ENCODE measurements at regions not wholly inside any gene's neighbourhood (a gene's known extent, or its start where the extent isn't known, plus 50 kb on each side); places are given as distances from the start of the nearest gene placed in this dataset.
"Not testable (repeated sequence)": the region's sequence is repeated elsewhere in the genome, so short reads cannot be mapped to it uniquely, and the experiment has no call there.

DNA sequence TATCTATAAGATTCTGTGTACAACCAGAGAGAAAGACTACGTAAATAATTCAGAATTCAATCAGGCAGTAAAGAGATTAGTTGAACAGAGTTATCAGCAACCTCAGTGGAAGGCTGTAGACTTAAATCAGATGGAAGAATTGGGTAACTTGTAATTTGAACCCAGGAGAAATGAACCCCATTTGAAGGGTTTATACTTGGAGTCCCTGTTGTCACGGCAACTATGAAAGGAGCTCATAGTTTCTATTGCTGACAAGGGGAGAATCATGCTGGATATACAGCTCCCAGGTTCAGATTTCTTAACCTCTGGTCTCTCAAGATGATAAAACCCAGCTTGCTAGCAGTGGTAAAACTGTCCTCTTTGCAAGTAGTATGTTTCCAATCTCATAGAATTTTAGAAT is 54.4 kb upstream of the BMP4 start:
- no peak for DNase-seq

DNA sequence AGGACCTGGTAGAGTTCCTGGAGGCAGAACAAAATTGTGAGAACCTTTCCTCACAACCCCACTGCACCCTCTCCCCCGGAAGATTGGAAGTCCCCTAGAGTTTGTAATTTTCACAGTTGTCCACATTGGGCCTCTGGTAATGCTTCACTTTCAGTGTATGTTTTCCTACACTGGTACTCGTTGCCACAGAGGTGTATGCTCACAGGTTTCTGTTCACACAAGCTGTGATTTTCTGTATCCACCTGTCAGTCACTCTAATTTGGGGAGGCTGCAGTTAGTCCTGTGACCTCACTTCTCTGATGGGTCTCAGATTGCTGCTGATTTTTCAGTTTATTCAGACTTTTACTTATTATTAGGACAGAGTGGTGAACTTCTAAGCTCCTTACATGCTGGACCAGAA is 66.4 kb upstream of the BMP4 start:
- no peak for DNase-seq

DNA sequence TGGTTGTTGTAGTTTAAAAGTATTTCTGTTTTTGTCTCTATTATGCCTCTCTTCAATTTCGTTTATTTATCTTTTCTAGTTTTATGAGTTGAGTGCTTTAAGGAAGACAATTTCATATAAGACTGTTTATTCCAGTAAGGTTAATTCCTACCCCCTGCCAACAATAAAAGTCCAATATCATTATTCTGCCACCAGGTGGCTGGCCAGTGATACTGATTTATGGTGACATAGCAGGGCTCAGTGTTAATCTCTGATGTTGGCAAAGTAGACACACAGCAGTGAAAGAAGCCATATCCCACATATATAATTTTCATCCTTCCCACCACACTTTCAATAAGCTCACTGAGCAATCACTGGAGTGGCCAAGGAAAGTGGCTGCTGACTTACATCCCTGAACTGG is 69.0 kb upstream of the BMP4 start:
- DNase-seq: no peak

DNA sequence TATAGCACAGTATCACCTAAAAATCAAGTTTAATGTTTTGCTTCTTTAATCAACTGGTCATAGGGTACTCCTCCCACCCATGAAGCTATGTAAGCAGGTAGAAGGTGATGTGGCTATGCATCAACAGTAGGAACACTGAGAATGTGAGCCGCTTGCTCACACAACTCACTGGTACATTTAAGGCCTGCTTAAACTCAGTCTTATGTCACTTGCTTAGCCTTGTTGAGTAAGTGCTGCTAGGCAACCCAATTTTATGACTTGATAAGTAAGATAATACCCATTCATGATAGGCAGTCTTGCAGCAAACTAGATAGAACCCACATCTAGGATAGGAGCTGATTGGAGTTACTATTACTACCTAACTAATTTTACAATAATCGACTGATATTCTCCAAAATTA is 70.0 kb upstream of the BMP4 start:
- DNase-seq: no peak

DNA sequence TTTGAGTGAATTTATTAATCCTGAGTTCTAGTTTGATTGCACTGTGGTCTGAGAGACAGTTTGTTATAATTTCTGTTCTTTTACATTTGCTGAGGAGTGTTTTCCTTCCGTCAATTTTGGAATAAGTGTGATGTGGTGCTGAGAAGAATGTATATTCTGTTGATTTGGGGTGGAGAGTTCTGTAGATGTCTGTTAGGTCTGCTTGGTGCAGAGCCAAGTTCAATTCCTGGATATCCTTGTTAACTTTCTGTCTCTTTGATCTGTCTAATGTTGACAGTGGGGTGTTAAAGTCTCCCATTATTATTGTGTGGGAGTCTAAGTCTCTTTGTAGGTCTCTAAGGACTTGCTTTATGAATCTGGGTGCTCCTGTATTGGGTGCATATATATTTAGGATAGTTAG is 74.4 kb upstream of the BMP4 start:
- DNase-seq: not testable (repeated sequence)

DNA sequence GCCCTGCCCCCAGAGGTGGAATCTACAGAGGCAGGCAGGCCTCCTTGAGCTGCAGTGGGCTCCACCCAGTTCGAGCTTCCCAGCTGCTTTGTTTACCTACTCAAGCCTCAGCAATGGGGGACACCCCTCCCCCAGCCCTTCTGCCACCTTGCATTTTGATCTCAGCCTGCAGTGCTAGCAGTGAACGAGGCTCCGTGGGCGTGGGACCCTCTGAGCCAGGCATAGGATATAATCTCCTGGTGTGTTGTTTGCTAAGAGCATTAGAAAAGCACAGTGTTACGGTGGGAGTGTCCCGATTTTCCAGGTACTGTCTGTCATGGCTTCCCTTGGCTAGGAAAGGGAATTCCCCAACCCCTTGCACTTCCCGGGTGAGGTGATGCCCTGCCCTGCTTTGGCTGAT is 76.7 kb upstream of the BMP4 start:
- not testable (repeated sequence) for DNase-seq

DNA sequence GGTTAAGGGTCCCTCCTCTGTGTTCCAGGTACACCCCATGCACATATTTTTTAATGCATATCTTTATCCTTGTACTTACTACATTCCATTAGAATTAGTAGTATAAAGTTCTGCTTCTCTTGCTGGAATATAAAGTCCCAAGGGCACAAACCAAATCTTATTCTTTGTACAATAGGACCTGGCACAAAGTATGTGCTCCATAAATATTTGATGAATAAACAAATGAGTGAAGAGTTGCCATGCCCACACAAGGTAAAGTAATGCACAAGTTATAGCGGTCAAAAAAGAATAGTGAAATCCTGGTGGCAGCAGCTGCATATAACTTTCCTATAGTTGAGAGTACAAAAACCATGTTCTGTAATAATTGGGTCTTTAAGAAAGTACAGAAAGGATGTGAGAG is 82.1 kb upstream of the BMP4 start:
- DNase-seq: no peak

DNA sequence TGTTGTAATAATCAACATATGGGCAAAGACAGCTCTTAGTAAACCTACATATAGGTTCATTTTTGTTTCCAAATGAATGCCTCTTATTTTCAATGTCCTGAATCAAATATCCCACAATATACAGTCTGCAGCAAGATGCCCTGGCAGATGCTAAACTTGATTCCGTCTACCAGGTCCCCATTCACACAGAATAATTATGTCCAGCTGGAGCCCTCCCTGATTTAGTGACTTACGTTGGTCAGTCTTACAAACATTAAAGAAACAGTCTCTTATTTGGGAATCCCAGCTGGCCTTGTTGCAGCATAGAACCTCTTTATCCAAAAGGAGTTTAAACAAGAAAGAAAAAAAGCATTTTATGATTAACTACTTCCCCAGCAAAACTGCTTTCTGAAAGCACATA is 82.7 kb upstream of the BMP4 start:
- no peak for DNase-seq

DNA sequence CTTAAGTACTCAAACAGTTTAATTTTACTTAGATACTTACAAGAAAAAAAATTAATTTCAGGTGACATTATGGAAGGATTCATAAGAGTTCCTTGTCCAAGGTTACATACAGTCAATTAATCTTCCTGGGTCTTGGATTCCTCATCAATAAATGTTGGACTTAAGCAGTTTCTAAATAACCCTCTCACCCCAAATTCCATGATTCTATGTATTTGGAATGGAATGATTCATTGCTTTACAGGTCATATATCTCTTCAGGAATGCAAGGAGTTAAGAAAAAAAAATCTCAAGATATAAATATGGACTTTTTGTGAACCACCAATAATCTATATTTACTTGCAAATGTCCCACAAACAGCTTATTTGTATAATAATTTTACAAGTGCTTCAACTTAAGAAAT is 84.2 kb upstream of the BMP4 start:
- no peak for DNase-seq

DNA sequence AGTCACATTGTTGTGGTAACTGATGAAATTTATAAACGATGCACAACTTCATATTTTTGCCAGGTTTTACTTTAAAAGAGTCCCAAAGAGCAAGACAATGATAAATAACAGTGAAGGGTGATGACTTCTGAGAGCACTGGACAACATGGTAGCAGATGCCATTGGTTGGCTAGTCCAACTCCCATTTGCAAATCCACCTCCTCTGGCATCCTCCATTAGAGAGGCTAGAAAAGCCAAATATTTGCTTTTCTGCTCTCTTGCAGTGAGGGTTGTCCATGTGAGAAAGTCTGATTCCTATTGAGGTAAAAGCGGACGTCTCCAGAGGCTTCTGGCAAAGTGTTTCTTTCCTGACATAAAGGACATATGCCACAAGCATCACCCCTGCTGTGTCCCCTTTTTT is 89.6 kb upstream of the BMP4 start:
- no peak for DNase-seq

DNA sequence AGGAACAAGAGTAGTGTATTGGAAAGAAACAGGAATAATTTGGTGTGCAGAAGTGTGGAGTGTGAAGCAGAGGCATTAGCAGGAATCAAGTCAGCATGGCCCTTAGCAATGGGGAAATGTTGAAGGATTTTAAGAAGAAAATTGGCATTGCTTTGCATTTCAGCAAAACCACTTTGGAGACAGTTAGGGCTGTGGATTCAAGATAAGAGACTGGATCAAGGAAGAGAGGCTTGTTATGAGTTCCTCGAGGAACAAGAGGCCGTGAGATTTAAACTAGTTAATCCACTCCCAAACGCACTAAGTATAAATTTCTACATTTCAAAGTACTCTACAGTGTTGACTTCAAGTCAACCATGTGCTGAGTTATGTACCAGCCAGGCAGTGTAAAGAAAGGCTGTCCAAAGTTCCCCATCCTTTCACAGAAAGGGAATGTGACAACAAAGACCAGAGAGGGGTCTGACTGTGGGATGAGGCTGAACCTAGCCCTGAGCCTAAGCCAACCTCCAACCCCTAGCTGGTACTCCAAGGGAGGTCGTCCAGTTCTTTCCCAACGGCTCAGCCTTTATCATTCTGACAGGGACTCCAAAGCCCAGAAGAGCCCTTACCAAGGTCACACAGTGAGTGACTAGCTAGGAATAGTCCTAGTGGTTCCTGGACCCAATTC is 91.2 kb upstream of the BMP4 start:
- DNase-seq: no peak

DNA sequence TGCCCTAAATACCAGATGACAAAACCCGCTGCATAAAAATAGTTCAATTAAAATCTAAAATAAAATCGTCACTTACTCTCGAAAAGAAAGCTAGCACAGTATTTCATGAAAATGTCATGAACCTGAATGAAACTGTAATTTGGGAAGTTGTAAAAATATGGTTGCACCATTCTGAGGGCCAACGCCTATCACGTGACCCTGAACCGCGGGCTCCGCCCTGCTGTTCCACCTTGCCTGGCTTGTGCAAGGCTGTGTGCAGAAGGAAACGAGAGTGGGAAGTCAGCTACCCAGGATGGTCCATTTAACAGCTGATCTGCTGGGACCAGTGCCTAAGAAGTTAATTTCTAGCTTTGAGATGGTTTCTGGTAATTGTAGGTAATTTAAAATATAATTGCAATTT is 91.7 kb upstream of the BMP4 start:
- no peak for DNase-seq

DNA sequence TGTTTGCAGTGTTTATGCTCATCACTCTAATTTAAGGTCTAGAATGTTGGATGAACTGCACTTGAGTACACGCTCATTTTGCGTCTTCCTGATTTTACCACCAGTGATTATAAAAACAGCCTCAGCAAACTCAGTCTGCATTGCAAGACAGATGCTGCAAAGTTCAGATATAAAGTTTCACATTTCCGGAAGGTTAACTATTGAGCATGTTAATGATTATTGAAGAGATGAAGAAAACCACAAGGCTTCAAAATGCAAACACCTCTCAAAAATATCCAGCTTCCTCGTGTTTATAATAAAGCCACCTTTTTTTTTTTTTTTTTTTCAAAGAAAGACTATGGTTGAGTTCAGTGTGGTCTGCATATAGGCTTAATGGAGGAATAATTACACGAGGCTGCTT is 92.1 kb upstream of the BMP4 start:
- DNase-seq: no peak

DNA sequence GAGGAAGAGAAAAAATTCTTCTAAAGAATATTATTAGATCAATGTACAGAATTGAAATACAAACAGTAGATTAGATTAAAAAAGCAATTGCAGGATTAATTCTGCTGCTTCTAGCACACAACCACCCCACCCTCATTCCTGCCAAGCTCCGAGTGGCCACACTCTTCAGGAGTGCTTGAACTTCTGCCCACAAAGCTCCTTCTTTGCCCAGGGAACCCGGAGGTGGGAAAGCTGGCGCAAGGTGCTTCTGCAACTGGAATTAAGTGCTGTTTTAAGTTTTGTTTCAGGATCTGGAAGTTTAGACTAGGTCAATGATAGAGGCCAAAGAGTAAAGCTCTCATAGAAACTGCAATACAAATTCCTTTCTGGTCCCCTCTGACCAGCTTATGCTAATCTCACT is 94.1 kb upstream of the BMP4 start:
- DNase-seq: no peak

DNA sequence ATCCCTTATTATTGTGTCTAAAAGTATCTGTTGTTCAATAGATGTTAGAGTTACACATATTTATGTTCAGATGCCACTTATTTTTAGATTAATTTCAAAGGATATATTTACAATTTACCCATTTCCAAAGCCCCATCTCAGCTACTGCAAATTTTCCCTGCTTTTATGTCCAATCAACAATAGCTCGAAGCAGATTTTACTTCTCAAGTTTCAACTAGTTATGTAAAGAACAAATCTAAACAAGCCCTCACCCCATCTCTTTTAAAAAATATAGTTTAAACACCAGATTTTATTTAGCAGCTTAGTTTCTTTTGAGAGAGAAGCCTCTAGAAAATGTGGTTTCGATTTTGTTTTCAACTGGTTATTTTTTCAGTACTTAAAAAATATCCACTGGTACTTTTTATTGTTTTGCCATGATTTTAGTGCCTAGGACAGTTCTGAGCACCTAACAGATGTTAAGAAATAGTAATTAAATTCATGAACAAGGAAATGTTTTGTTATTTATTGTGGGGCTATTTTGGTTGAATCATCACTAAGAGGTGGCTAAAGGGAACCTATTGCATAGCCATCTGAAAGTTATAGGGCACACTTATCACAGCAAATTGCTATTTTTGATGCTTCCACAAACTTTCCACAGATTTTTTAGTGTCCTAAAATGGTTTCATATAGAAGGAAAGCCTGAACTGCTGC is 96.2 kb upstream of the BMP4 start:
- no peak for DNase-seq

DNA sequence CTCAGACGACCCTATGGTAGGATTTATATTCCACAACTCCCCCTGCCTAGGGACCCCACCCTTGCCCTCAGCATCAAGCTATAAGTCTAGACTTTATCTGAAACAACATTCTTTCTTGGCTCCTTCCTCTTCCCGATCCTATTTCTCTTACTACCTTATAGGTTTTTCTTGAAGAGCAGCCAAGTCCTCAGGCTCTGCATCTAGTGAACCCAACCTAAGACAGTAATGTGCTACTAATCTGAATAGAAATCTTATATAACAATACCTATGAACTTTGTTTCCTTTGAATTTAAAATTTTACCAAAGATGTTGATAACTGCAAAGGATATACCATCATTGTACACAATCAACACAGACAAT is 96.7 kb upstream of the BMP4 start:
- DNase-seq: no peak

DNA sequence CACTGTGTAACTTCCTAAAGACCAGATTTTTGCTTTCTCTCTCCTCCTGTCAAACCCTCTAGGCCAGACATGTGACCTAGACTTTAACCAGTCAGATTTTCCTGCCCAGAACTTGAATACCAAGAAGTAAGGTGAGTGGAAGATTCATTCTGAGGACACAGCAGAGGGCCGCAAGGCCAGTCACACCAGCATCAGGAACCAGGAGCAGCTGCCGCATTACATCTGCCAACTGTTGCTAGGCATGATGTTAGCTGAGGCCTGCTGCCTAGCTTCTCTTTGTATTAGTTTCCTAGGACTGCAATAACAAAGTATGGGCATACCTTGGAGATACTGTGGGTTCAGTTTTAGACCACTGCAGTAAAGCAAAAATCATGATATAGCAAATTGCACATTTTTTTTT is 101.9 kb upstream of the BMP4 start:
- no peak for DNase-seq

DNA sequence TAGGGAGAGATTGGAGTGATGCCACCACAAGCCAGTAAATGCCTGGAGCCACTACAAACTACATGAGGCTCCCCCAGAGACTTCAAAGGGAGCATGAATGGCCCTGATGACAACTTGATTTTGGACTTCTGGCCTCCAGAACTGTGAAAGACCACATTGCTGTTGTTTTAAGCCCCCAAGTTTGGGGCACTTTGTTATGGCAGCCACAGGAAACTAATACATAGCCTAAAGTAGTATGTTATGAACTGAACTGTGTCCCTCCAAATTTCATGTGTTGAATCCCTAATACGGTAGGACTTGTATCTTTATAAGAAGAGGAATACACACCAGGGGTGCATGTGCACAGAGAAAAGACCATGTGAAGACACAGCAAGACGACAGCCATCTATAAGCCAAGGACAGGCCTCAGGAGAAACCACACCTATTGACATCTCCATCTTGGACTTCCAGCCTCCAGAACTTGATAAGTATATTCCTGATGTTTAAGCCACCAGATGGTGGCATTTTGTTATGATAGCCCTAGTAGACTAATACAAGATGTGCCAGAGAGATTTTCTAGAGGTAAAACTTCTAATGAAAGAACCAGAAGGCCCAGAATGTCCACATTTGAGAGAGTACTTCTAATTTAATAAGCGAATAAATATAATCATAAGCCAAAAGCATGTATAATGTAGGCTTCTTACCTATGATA is 127.1 kb upstream of the BMP4 start:
- no peak for DNase-seq

DNA sequence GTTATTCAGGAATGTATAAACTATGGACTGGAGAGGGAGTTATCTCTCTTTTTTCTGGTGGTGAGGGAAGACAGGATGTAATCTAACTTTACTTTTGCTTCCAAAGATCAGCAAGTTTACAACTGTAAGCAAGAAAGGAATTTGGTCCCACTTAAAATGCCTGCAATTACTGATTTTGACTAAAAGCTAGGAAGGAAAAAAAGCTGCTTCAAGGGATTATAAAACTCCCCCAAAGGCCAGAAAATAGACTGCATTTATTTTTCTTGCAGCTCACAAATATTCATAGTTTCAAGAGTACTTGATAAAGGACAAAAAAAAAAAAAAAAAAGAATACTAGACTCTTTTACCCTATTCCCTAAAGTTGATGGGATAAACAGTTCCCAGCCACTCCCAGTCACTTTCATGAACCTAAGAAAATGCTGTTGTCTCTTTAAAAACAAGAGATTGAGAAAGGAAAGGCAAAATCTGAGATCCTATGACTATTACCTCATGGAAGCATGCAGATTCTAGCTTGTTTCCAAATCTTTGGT is 128.7 kb upstream of the BMP4 start:
- DNase-seq: no peak

DNA sequence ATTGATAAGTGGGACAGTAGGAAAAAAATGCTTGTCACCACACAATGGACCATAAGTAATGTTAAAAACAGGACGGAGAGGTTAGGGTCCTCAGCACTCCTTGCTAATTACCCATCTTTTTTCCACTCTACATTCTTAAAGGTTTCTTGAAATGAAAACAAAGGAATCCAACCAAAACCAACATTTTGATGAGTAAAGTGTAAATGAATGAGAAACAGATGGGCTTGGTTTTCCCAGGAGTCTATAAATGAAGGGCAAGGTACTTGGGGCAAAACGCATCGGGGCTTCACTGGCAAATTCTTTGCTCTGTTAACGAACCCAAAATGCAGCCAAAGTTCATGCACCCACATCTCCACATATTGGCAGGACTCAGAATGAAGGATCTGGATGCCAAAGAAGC is 129.2 kb upstream of the BMP4 start:
- no peak for DNase-seq

DNA sequence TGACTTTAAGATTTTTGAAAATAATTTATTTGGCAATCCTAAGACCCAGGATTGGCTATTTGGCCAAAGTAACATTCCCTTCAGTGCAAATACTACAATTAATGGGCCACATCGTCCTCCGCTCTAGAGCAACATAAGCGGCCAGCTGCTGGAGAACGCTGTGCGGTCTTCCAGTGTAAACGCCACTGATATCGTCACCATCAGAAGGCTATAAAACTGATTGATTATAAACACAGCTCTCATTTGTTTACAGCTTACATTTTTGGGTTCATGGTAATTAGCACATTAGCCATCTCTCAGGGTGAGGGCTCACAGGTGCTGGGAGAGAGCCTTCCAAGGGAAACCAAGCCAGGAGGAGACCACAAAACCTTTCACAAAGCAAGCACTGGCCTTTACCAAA is 130.1 kb upstream of the BMP4 start:
- DNase-seq: no peak

DNA sequence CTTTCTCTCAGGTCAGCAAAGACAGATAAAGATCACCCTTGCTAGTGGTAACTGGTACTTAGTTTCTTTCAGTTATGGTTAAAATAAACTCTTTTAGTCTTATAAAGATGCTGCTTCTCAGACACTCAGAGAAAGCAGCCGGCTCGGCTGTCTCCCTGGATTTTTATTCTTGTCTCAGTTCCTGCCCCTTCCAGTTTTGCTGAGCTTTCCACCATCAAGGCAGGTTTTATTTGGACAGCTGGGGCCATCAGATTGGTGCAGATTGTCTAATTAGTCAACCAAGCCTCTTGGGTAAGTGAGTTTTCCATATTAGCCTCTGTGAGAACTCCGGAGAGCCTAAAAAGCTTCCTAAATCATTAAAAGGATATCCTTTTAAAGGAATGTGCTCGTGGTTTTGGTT is 130.8 kb upstream of the BMP4 start:
- DNase-seq: no peak

DNA sequence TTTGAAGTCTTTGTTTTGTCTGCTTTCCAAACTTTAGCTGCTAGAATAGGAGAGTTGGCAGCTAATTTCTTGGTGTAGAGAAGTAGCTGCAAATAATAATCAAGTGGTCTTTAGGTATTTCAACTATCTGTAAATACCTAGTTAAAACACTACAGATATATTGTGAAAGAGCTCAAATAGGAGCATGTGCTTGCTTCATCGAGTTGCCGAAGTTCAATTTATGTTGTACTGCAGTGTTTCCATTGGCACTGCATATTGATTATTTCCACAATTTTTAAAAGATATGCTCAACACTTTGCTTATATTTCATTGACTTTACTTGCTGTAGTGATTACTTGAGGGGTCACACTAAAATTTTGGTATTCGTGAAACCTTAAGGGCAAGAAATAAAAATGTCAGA is 131.6 kb upstream of the BMP4 start:
- no peak for DNase-seq

DNA sequence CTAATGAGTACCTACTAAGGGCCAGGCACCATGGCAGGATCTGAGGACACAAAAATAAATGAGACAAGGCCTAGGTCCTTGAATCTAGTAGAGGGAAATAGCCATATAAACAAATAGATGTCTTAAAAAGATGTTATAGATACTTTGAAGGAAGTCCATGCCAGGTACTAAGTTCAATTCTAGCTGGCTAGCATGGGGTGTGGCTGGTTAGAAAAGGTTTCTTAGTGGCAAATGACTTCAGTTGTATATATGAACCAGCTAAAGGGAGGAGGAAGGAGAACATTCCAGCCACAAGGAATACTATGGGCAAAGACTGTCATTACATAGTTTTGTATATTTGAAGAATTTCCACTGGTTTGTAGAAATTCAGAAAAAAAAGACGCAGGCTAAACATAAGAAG is 133.6 kb upstream of the BMP4 start:
- DNase-seq: no peak
